NCI-H82 treated with DMSO at 0.1 percent for 48 hours (cell line): ENCODE measurements at regions not wholly inside any gene's neighbourhood (a gene's known extent, or its start where the extent isn't known, plus 50 kb on each side); places are given as distances from the start of the nearest gene placed in this dataset.

ENCODE experiments used
- DNase-seq: peaks from one replicate; lab custom pipeline; 2025; ENCODE audit not compliant: unreplicated experiment; lab: John Stamatoyannopoulos, UW

DNA sequence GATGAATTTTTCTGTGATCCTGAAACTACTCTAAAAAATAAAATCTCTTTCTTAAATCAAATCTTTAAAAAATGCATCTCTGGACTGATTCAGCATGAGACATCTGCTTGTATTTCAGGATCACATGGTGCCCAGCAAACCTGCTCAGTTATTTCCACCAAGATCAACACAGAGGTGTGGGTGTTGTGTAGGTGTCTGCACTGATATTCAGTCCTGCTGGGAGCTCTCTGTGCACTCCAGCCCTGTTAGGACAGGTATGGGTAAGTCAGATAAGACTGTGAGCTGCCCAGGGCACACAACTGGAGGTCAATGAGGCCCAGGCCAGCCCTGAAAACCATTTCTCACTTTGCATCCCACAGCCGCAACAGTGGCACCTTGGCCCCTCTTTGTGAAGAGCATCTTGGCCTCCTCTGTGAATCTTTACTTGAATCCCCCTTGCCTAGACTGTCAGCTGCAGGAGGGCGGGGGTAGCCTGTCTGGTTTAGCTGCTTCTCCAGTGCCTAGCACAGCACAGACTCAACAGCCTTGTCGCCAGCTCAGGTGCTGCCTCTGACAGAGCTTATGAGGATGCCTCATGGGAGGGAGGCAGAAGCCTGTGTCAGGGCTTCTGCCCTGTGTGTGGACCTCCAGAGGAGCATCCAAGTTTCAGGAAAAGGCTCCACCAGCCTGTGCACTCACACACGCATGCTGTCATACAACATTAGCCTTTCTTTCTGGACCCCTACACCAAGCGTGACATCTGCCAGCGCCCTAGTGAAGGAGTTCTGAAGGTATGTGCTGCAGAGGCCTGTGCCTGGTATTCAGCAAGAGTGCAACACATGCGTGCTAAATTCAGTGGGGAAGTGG, 187.6 kb upstream of the CST7 start:
- no peak for DNase-seq

DNA sequence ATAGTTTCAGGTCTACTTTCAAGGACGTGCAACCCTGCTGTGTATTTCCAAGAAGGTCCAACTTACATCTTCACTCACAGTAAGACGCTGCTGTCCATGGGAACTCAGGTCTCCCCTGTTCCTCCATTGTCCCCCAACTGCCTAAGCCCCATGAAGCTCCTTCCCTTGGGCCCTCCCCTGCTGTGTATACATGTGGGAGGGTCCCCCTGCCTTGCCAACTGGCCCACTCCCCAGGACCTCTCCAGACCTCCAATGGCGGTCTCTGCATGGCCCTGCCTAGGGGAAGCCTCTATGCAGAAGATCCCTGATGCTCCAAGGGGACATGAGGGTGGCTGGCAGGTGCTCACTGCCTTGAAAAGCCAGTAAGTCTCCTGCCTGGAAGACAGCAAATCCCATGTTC, 186.7 kb upstream of the CST7 start:
- DNase-seq, result no peak

GRCh38 chr20:24762791-24763350, 186.2 kb upstream of the CST7 start:
- no peak for DNase-seq

- no peak for DNase-seq
Measured at GRCh38 chr20:24763386-24764026, 185.6 kb upstream of the CST7 start.

GRCh38 chr20:24764027-24764793, 184.9 kb upstream of the CST7 start:
- no peak for DNase-seq

- DNase-seq, result no peak
Measured at GRCh38 chr20:24764794-24765202, 184.3 kb upstream of the CST7 start.

GRCh38 chr20:24765316-24766142, 183.5 kb upstream of the CST7 start:
- DNase-seq, result no peak

- DNase-seq, result no peak
Measured at GRCh38 chr20:24766143-24766527, 182.9 kb upstream of the CST7 start.

DNA sequence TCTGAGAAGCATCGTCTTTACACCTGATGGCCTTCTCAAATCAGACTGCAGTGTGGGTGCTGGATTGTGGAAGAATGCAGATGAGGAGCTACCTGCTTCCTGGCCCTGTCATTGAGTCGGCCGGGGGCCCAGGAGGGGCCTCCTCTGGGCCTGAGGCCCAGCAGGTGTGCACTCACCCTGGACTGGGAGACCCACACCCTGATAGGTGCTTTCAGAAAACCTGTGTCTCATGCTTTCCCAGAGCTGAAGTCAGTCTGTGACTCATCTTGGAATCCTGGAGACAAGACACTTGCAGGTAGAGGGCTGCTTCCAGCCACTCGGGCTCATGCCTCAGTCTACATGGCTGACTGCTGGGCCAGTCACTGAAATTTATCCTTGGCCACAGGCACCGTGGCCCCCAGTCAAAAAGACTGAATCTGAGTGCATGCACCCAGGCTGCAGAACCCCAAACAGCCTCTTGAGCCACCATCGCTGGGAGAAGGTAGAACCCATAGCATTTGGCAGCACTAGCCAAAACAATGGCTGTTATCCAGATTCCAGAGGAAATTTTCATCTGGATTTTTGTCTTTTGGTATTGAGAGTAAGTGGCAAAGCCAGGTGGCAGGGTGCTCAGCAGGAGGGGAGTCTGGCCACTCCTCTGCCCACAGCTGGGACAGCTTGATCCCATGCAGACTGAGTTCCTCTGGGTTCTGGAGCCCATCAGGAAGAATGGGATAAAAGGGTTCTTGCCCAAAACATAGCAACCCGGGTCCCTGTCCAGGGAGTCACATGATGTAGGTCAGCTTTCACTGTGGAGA, 182.0 kb upstream of the CST7 start:
- DNase-seq, result no peak

DNA sequence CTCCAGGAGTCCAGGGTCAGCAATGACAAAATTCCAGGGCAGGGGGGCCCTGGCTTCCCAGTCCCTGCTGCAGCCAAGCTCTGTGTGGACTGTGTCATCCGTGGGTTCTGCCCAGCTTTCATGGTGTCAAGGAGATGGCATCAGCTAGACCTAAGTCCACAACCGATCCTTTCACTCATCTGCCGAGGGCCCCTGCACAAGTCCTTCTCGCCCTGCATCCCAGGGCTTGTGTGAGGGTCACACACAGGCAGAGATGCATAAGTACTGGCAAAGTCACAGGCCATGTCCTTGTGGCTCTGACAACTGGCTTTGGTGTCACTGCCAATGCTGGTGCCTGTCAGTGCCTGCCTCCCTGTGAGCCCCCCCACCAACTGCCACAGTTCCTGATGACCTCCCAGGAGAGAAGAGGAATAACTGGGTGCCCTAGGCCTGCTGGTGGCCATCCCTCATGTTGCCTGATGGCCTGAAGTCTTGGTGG, 181.4 kb upstream of the CST7 start:
- DNase-seq, result no peak

- no peak for DNase-seq
Measured at GRCh38 chr20:24768201-24768636, 180.8 kb upstream of the CST7 start.

GRCh38 chr20:24768713-24769601, 180.1 kb upstream of the CST7 start:
- no peak for DNase-seq

DNA sequence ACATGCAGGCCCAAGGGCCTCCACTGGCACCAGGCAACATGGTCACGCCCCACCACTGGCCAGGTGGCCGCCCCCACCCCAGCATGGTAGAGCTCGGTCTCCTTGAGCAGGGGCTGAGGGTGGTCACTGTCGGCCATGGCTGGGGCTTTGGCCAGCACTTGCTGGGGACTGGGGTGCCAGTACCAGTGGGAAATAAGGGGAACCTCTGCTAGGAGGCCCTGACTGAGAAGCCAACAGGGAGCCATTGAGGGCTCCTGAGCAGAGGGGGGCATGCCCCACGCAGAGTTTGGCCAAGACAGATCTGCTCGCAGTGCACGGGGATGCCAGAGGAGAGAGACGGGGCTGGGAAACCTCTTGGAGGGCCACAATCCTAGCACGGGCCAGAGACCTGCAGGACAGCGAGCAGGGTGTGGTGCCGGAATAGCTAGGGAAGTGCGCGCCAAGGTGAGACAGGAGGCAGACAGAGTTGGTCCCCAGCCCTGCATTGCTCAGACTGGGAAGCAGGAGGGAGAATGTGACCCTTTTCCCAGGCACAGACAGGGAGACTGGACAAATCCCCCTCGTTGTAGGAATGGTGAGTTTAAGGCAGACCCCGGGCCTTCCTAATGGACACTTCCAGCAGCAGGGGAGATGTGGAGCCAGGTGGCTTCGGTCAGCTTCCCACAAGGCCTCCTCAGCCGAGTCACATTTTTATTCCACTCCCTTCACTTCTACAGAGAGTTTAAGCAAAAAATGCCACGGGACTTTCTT, 179.0 kb upstream of the CST7 start:
- DNase-seq, result no peak

GRCh38 chr20:24770628-24771541, 178.2 kb upstream of the CST7 start:
- DNase-seq, result no peak

- no peak for DNase-seq
Measured at GRCh38 chr20:24771542-24772061, 177.5 kb upstream of the CST7 start.

GRCh38 chr20:24772667-24773066, 176.4 kb upstream of the CST7 start:
- DNase-seq, result no peak

- DNase-seq, result no peak
Measured at GRCh38 chr20:24773168-24773567, 175.9 kb upstream of the CST7 start.
